ENCODE measurements at regions not wholly inside any gene's neighbourhood (a gene's known extent, or its start where the extent isn't known, plus 50 kb on each side); places are given as distances from the start of the nearest gene placed in this dataset.

GRCh38 chr15:36415643-36416042 is 163.8 kb upstream of the CDIN1 start:
- POLR2A ChIA-PET, result no interaction called here
- Histone ChIP-seq H3K9me3 (ENCODE audit: control insufficient read depth, insufficient read depth, low read depth, low read length) (no peaks in the 10 kb centered on the region; the same call in 1 of the 2 replicates), H3K36me3 (ENCODE audit: control insufficient read depth, insufficient read depth, low read length) (no peaks in the 10 kb centered on the region), H3K4me1 (ENCODE audit: control insufficient read depth, insufficient read depth, low read length) (no peaks in the 10 kb centered on the region), H3K27me3 (ENCODE audit: control insufficient read depth, insufficient read depth, low read length) (no peaks in the 10 kb centered on the region), H3K27ac (ENCODE audit: low read length) (no peak overlapping the region), H3K4me3 (ENCODE audit: low read depth in 2 of 2, low read length in 2 of 2) (no peak overlapping the region)
- intact Hi-C loops (cut with micrococcal nuclease; ENCODE audit: unreplicated experiment), result no loop called here
- in situ Hi-C loops (cut with HindIII; ENCODE audit: low pct_unique_long_range_greater_than_20kb, low sequenced_read_pairs), result no loop called here
- DNase-seq (ENCODE audit: low read depth, low spot score) (no peak), ATAC-seq (no peak)
- CTCF ChIA-PET, result interaction anchor here (0.6 kb wide), 1 partner anchor 1157 kb away, joined by 6 read pairs; no protein-coding TSS in a partner anchor
- TF ChIP-seq POLR2AphosphoS5 (IDR thresholded peaks at IDR 0.05; ENCODE audit: low read depth, low read length) (no peak), TCF7L2 (IDR thresholded peaks at IDR 0.05; ENCODE audit: low read depth, low read length) (no peak), REST (IDR thresholded peaks at IDR 0.05; ENCODE audit: insufficient read depth in 1 of 2, low read depth in 2 of 2, low read length in 1 of 2) (no peak), SIN3A (IDR thresholded peaks at IDR 0.05; ENCODE audit: borderline replicate concordance, insufficient read depth, low read depth, low read length) (no peak)
- no TSS peak for BruUV-seq (replicated peaks)

DNA sequence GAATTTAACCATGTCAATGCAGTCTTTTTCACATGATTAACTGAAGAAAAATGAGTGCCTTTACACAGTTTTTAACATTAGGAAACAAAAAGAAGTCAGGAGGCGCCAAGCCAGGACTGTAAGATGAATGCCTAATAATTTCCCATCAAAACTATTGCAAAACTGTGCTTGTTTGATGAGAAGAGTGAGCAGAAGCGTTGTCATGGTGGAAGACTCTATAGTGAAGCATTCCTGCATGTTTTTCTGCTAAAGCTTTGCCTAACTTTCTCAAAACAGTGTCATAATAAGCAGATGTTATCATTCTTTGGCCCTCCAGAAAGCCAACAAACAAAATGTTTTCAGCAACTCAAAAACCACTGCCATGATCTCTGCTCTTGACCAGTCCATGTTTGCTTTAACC is 156.8 kb upstream of the CDIN1 start:
- Histone ChIP-seq H3K27ac (ENCODE audit: low read length) (no peak overlapping the region), H3K27me3 (ENCODE audit: control insufficient read depth, insufficient read depth, low read length) (no peaks in the 10 kb centered on the region), H3K9me3 (ENCODE audit: control insufficient read depth, insufficient read depth, low read depth, low read length) (no peaks in the 10 kb centered on the region; the same call in 1 of the 2 replicates), H3K4me3 (ENCODE audit: low read depth in 2 of 2, low read length in 2 of 2) (no peak overlapping the region), H3K4me1 (ENCODE audit: control insufficient read depth, insufficient read depth, low read length) (no peaks in the 10 kb centered on the region), H3K36me3 (ENCODE audit: control insufficient read depth, insufficient read depth, low read length) (no peaks in the 10 kb centered on the region)
- intact Hi-C loops (cut with micrococcal nuclease; ENCODE audit: unreplicated experiment), result no loop called here
- ChIA-PET CTCF (no interaction called here), POLR2A (no interaction called here)
- in situ Hi-C loops (cut with HindIII; ENCODE audit: low pct_unique_long_range_greater_than_20kb, low sequenced_read_pairs), result no loop called here
- BruUV-seq (replicated peaks), result no TSS peak
- ATAC-seq (no peak), DNase-seq (ENCODE audit: low read depth, low spot score) (no peak)
- TF ChIP-seq SIN3A (IDR thresholded peaks at IDR 0.05; ENCODE audit: borderline replicate concordance, insufficient read depth, low read depth, low read length), result no peak
- no peak for TF ChIP-seq TCF7L2 (IDR thresholded peaks at IDR 0.05; ENCODE audit: low read depth, low read length)
- TF ChIP-seq POLR2AphosphoS5 (IDR thresholded peaks at IDR 0.05; ENCODE audit: low read depth, low read length), result no peak
- no peak for TF ChIP-seq REST (IDR thresholded peaks at IDR 0.05; ENCODE audit: insufficient read depth in 1 of 2, low read depth in 2 of 2, low read length in 1 of 2)
- TF ChIP-seq CTCF (IDR thresholded peaks at IDR 0.05), result no peak

Measured in Panc1 (cell line).